WTC11 (cell line): ENCODE measurements at regions not wholly inside any gene's neighbourhood (a gene's known extent, or its start where the extent isn't known, plus 50 kb on each side); places are given as distances from the start of the nearest gene placed in this dataset.

Experiments used
- ATAC-seq: fragments of 200-7000 bp; cut with Tn5 transposase; 2 replicates; pipeline ENCODE4 v1.10.0; 2021; ENCODE audit warnings: mild to moderate bottlenecking, moderate library complexity
- CTCF ChIA-PET: fragments of 300-600 bp; sonication (Branson Sonifier 250); formaldehyde crosslinking; loops from one replicate; lab custom pipeline; 2021; ENCODE audit warnings: antibody characterized with exemption; lab: Charles Lee
- POLR2A ChIA-PET: fragments of 350-600 bp; sonication (Branson Sonifier 250); formaldehyde crosslinking; loops from one replicate; lab custom pipeline; 2021; ENCODE audit warnings: antibody characterized with exemption; lab: Charles Lee
- DNase-seq: peaks from one replicate; pipeline ENCODE4 v3.0.0; 2021; ENCODE audit warnings: low spot score
- H3K27ac Mint-ChIP-seq: 2 replicates; pipeline ENCODE4 v1.8.0; 2021; ENCODE audit warnings: mixed read lengths
- H3K27me3 Mint-ChIP-seq: 2 replicates; pipeline ENCODE4 v1.8.0; 2021; ENCODE audit warnings: low read depth, mild to moderate bottlenecking, moderate library complexity, mixed read lengths
- H3K36me3 Mint-ChIP-seq: 2 replicates; pipeline ENCODE4 v1.8.0; 2021; ENCODE audit warnings: mixed read lengths
- H3K4me1 Mint-ChIP-seq: 2 replicates; pipeline ENCODE4 v1.8.0; 2022; ENCODE audit warnings: mixed read lengths
- H3K4me3 Mint-ChIP-seq: 2 replicates; pipeline ENCODE4 v1.8.0; 2021; ENCODE audit warnings: mild to moderate bottlenecking, moderate library complexity, mixed read lengths
- H3K9me3 Mint-ChIP-seq: 2 replicates; pipeline ENCODE4 v1.8.0; 2021; ENCODE audit warnings: mixed read lengths
- ARID4B ChIP-seq: sonication (generic); formaldehyde crosslinking; IDR thresholded peaks from 2 replicates; pipeline ENCODE4 v1.8.0; 2023; ENCODE audit warnings: missing genetic modification reagents, mild to moderate bottlenecking, borderline replicate concordance
- ATF1 ChIP-seq: sonication (generic); formaldehyde crosslinking; IDR thresholded peaks from 2 replicates; pipeline ENCODE4 v1.8.1; 2023; ENCODE audit warnings: mild to moderate bottlenecking, moderate library complexity, missing genetic modification reagents
- ATF2 ChIP-seq: sonication (generic); formaldehyde crosslinking; IDR thresholded peaks from 2 replicates; pipeline ENCODE4 v1.8.1; 2022; ENCODE audit warnings: low read depth, missing genetic modification reagents, borderline replicate concordance
- IRF1 ChIP-seq: sonication (generic); formaldehyde crosslinking; IDR thresholded peaks from 2 replicates; pipeline ENCODE4 v1.8.0; 2023; ENCODE audit warnings: missing genetic modification reagents
- JAZF1 ChIP-seq: fragments of 250-450 bp; sonication (Bioruptor Pico); IDR thresholded peaks from 2 replicates; pipeline ENCODE4 v1.9.0; 2021; ENCODE audit warnings: moderate library complexity, mild to moderate bottlenecking, inconsistent platforms
- JUN ChIP-seq: sonication (generic); formaldehyde crosslinking; IDR thresholded peaks from 2 replicates; pipeline ENCODE4 v1.8.0; 2023; ENCODE audit warnings: mild to moderate bottlenecking, missing genetic modification reagents
- MLX ChIP-seq: sonication (generic); formaldehyde crosslinking; IDR thresholded peaks from 2 replicates; pipeline ENCODE4 v1.8.1; 2023; ENCODE audit warnings: mild to moderate bottlenecking, missing genetic modification reagents, moderate library complexity
- PRRX2 ChIP-seq: fragments of 250-450 bp; sonication (Bioruptor Pico); IDR thresholded peaks from 2 replicates; pipeline ENCODE4 v1.8.0; 2021; ENCODE audit warnings: mild to moderate bottlenecking
- STAT6 ChIP-seq: sonication (generic); formaldehyde crosslinking; conservative IDR thresholded peaks from 2 replicates; pipeline ENCODE4 v1.8.1; 2023; ENCODE audit warnings: mild to moderate bottlenecking, low read depth, missing genetic modification reagents, moderate library complexity
- TEAD1 ChIP-seq: sonication (generic); formaldehyde crosslinking; IDR thresholded peaks from 2 replicates; pipeline ENCODE4 v1.8.0; 2022; ENCODE audit warnings: mild to moderate bottlenecking, missing genetic modification reagents
- TP53 ChIP-seq: sonication (generic); formaldehyde crosslinking; IDR thresholded peaks from 2 replicates; pipeline ENCODE4 v1.8.1; 2023; ENCODE audit warnings: mild to moderate bottlenecking, missing genetic modification reagents
- USF1 ChIP-seq: sonication (generic); formaldehyde crosslinking; IDR thresholded peaks from 2 replicates; pipeline ENCODE4 v1.8.0; 2022; ENCODE audit warnings: mild to moderate bottlenecking, missing genetic modification reagents
- ZNF121 ChIP-seq: sonication (generic); formaldehyde crosslinking; IDR thresholded peaks from 2 replicates; pipeline ENCODE4 v1.8.0; 2023; ENCODE audit warnings: missing genetic modification reagents
- ZNF232 ChIP-seq: sonication (generic); formaldehyde crosslinking; IDR thresholded peaks from 2 replicates; pipeline ENCODE4 v1.8.0; 2022; ENCODE audit warnings: mild to moderate bottlenecking, missing genetic modification reagents
- ZNF512 ChIP-seq: sonication (generic); formaldehyde crosslinking; IDR thresholded peaks from 2 replicates; pipeline ENCODE4 v1.8.1; 2022; ENCODE audit warnings: missing genetic modification reagents, borderline replicate concordance
- ZNF532 ChIP-seq: fragments of 250-450 bp; sonication (Bioruptor Pico); IDR thresholded peaks from 2 replicates; pipeline ENCODE4 v1.9.0; 2021; ENCODE audit warnings: mild to moderate bottlenecking, borderline replicate concordance

- TF ChIP-seq ARID4B: no peak
- TF ChIP-seq, all 79 proteins: peak for 0
Measured at GRCh38 chr10:8235253-8236027, 181.0 kb downstream of the GATA3 start (continued).

- no peaks in the 10 kb centered on the region for H3K36me3 Mint-ChIP-seq
- ATAC-seq (no peak), DNase-seq (no peak)
- no peak overlapping the region for H3K4me3 Mint-ChIP-seq
- no peaks in the 10 kb centered on the region; the same call in 1 of the 2 replicates for H3K27me3 Mint-ChIP-seq
- no peaks in the 10 kb centered on the region for H3K9me3 Mint-ChIP-seq
- no peak overlapping the region for H3K27ac Mint-ChIP-seq
- no peaks in the 10 kb centered on the region for H3K4me1 Mint-ChIP-seq
- ChIA-PET CTCF (no interaction called here), POLR2A (no interaction called here)
- TF ChIP-seq ZNF232 (CRISPR knock-in tag) (no peak), PRRX2 (no peak), USF1 (no peak), MLX (CRISPR knock-in tag) (no peak), ATF1 (CRISPR knock-in tag) (no peak), TP53 (no peak), JAZF1 (CRISPR knock-in tag) (no peak), STAT6 (no peak), ZNF532 (CRISPR knock-in tag) (no peak), JUN (CRISPR knock-in tag) (no peak), ATF2 (no peak), IRF1 (CRISPR knock-in tag) (no peak), ZNF121 (CRISPR knock-in tag) (no peak), ZNF512 (CRISPR knock-in tag) (no peak), TEAD1 (CRISPR knock-in tag) (no peak)
Measured at GRCh38 chr10:8238986-8239385, 184.5 kb downstream of the GATA3 start.
